ENCODE measurements at regions not wholly inside any gene's neighbourhood (a gene's known extent, or its start where the extent isn't known, plus 50 kb on each side); places are given as distances from the start of the nearest gene placed in this dataset.

DNA sequence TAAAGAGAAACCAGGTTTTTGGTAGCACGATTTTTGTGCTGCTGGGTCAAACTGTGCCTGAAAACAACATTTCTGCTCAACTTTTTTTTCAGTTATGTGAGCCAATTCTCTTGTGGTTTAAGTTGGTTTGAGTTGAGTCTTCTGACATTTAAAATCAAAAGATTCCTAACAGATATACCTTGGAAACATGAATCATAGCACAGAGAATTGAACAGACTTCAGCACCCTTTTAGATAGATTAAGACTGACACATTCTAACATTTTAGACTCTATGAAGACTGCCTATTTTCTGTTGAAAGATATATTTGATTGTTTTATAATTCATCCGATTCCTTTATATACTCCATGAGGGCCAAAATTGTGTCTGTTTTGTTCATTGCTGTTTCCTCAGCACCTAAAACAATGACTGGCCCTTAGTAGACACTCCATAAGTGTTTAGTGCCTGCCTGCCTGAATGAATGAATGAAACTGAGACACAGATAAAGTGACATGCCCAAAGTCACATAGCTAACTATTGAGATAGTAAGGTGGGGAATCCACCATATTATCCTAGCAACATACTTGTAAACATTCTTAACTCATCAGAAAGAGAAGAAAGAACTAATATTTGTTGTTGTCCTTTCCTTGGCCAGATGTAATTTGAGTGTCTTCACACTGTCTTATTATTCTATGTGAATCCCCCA is 624.0 kb downstream of the MID1IP1 start:
- CTCF ChIA-PET, result no interaction called here
- no peaks in the 10 kb centered on the region for H3K36me3 Mint-ChIP-seq (ENCODE audit: insufficient read depth, unreplicated experiment)
- no TSS peak for BruUV-seq (replicated peaks)
- no peak overlapping the region for H3K27ac Mint-ChIP-seq (ENCODE audit: unreplicated experiment)
- no peak overlapping the region for H3K4me3 Mint-ChIP-seq (ENCODE audit: low read depth, unreplicated experiment)
- H3K4me1 Mint-ChIP-seq (ENCODE audit: low read depth, unreplicated experiment), result no peaks in the 10 kb centered on the region
- no peaks in the 10 kb centered on the region for H3K9me3 Mint-ChIP-seq (ENCODE audit: low read depth, unreplicated experiment)
- intact Hi-C loops (cut with micrococcal nuclease; ENCODE audit: unreplicated experiment), result no loop called here
- no peak for DNase-seq
- peaks cover 15% of the 10 kb centered on the region for H3K27me3 Mint-ChIP-seq (ENCODE audit: unreplicated experiment)
- TF ChIP-seq, protein P1, sequence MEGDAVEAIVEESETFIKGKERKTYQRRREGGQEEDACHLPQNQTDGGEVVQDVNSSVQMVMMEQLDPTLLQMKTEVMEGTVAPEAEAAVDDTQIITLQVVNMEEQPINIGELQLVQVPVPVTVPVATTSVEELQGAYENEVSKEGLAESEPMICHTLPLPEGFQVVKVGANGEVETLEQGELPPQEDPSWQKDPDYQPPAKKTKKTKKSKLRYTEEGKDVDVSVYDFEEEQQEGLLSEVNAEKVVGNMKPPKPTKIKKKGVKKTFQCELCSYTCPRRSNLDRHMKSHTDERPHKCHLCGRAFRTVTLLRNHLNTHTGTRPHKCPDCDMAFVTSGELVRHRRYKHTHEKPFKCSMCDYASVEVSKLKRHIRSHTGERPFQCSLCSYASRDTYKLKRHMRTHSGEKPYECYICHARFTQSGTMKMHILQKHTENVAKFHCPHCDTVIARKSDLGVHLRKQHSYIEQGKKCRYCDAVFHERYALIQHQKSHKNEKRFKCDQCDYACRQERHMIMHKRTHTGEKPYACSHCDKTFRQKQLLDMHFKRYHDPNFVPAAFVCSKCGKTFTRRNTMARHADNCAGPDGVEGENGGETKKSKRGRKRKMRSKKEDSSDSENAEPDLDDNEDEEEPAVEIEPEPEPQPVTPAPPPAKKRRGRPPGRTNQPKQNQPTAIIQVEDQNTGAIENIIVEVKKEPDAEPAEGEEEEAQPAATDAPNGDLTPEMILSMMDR (IDR thresholded peaks at IDR 0.05; ENCODE audit: unreplicated experiment), result no peak

DNA sequence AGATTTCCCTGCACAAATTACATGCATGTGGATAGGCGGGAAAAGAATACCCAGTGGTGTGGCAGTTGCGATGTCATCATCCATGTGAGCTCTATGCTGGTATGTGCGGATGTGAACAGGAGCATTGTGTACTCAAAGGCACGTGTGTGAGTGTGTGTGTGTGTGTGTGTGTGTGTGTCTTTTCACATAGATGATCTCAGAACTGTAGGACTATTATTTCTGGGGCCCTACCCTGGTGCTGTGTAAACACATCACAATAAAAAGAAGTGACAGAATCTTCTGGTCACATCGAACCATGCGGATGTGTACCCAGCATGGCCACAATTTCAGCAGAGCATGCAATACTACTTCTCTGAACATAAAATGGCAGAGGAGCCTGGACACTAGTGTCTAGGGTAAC is 624.8 kb downstream of the MID1IP1 start:
- no peaks in the 10 kb centered on the region for H3K36me3 Mint-ChIP-seq (ENCODE audit: insufficient read depth, unreplicated experiment)
- H3K27ac Mint-ChIP-seq (ENCODE audit: unreplicated experiment), result no peak overlapping the region
- CTCF ChIA-PET, result no interaction called here
- no peaks in the 10 kb centered on the region for H3K9me3 Mint-ChIP-seq (ENCODE audit: low read depth, unreplicated experiment)
- BruUV-seq (replicated peaks), result no TSS peak
- H3K27me3 Mint-ChIP-seq (ENCODE audit: unreplicated experiment), result peaks cover 15% of the 10 kb centered on the region
- H3K4me1 Mint-ChIP-seq (ENCODE audit: low read depth, unreplicated experiment), result no peaks in the 10 kb centered on the region
- no peak for DNase-seq
- TF ChIP-seq, protein P1 (IDR thresholded peaks at IDR 0.05; ENCODE audit: unreplicated experiment), result no peak
- intact Hi-C loops (cut with micrococcal nuclease; ENCODE audit: unreplicated experiment), result no loop called here
- H3K4me3 Mint-ChIP-seq (ENCODE audit: low read depth, unreplicated experiment), result no peak overlapping the region

- Mint-ChIP-seq H3K27ac (ENCODE audit: unreplicated experiment) (no peak overlapping the region), H3K4me1 (ENCODE audit: low read depth, unreplicated experiment) (no peaks in the 10 kb centered on the region), H3K9me3 (ENCODE audit: low read depth, unreplicated experiment) (no peaks in the 10 kb centered on the region), H3K36me3 (ENCODE audit: insufficient read depth, unreplicated experiment) (no peaks in the 10 kb centered on the region), H3K4me3 (ENCODE audit: low read depth, unreplicated experiment) (no peak overlapping the region), H3K27me3 (ENCODE audit: unreplicated experiment) (peaks cover 26% of the 10 kb centered on the region)
- CTCF ChIA-PET, result no interaction called here
- DNase-seq, result no peak
- TF ChIP-seq, protein P1 (IDR thresholded peaks at IDR 0.05; ENCODE audit: unreplicated experiment), result no peak
- intact Hi-C loops (cut with micrococcal nuclease; ENCODE audit: unreplicated experiment), result no loop called here
- no TSS peak for BruUV-seq (replicated peaks)
Measured at GRCh38 chrX:39427492-39427891, 626.2 kb downstream of the MID1IP1 start.

- TF ChIP-seq, protein P1 (IDR thresholded peaks at IDR 0.05; ENCODE audit: unreplicated experiment), result no peak
- DNase-seq, result no peak
- intact Hi-C loops (cut with micrococcal nuclease; ENCODE audit: unreplicated experiment), result no loop called here
- Mint-ChIP-seq H3K9me3 (ENCODE audit: low read depth, unreplicated experiment) (no peaks in the 10 kb centered on the region), H3K27ac (ENCODE audit: unreplicated experiment) (no peak overlapping the region), H3K4me1 (ENCODE audit: low read depth, unreplicated experiment) (no peaks in the 10 kb centered on the region), H3K36me3 (ENCODE audit: insufficient read depth, unreplicated experiment) (no peaks in the 10 kb centered on the region), H3K27me3 (ENCODE audit: unreplicated experiment) (peaks cover 30% of the 10 kb centered on the region), H3K4me3 (ENCODE audit: low read depth, unreplicated experiment) (no peak overlapping the region)
- CTCF ChIA-PET, result no interaction called here
- BruUV-seq (replicated peaks), result no TSS peak
Measured at GRCh38 chrX:39427906-39428305, 626.6 kb downstream of the MID1IP1 start.

Data from Calu3 (cell line).